ENCODE measurements at regions not wholly inside any gene's neighbourhood (a gene's known extent, or its start where the extent isn't known, plus 50 kb on each side); places are given as distances from the start of the nearest gene placed in this dataset.

DNA sequence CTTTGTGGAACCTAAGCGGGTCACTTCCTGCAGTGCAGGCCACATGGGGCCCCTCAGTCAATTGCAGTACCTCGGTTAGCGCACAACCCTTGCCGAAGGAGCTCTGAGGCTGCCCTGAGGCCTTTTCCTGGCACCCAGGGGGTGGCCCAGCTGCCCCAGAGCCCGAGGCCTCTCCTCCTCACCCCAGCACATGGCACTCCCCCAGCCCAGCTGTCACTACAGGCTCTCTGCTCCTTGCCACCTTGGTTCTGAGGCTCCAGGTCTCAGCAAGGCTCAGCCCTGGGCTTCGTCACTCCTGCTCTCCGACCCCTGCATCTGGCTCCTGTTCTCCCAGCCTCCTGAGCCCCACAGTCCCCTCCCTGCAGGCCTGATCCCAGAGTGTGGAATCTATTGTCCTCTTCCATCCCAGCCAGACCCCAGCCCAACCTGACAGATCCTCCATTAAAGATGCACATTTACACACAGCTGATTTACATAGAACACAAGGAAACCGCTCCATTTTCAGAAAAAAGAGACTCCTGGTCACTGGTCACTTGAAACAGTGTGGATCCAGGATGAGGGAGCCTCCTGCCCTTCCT is 192.8 kb upstream of the POU3F1 start:
- TF ChIP-seq POLR2A (IDR thresholded peaks at IDR 0.05; ENCODE audit: borderline replicate concordance, extremely low read depth, insufficient read depth, insufficient read length) (no peak), SIN3A (IDR thresholded peaks at IDR 0.05; ENCODE audit: low read depth) (no peak), POLR2AphosphoS5 (IDR thresholded peaks at IDR 0.05; ENCODE audit: low read depth, low read length) (no peak), YY1 (IDR thresholded peaks at IDR 0.05; ENCODE audit: extremely low read depth, insufficient replicate concordance, low read depth, low read length) (no peak), CEBPB (IDR thresholded peaks at IDR 0.05; ENCODE audit: low read depth) (no peak), SP1 (IDR thresholded peaks at IDR 0.05; ENCODE audit: low read depth) (no peak), EZH2 (IDR thresholded peaks at IDR 0.05) (no peak)
- TF ChIP-seq, protein P1, sequence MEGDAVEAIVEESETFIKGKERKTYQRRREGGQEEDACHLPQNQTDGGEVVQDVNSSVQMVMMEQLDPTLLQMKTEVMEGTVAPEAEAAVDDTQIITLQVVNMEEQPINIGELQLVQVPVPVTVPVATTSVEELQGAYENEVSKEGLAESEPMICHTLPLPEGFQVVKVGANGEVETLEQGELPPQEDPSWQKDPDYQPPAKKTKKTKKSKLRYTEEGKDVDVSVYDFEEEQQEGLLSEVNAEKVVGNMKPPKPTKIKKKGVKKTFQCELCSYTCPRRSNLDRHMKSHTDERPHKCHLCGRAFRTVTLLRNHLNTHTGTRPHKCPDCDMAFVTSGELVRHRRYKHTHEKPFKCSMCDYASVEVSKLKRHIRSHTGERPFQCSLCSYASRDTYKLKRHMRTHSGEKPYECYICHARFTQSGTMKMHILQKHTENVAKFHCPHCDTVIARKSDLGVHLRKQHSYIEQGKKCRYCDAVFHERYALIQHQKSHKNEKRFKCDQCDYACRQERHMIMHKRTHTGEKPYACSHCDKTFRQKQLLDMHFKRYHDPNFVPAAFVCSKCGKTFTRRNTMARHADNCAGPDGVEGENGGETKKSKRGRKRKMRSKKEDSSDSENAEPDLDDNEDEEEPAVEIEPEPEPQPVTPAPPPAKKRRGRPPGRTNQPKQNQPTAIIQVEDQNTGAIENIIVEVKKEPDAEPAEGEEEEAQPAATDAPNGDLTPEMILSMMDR (IDR thresholded peaks at IDR 0.05 in 2 of 3, conservative IDR thresholded peaks at IDR 0.05 in 1 of 3; ENCODE audit: borderline replicate concordance in 1 of 3, insufficient read depth in 1 of 3, low read depth in 2 of 3, low read length in 2 of 3): no peak
- TF ChIP-seq, protein P2, sequence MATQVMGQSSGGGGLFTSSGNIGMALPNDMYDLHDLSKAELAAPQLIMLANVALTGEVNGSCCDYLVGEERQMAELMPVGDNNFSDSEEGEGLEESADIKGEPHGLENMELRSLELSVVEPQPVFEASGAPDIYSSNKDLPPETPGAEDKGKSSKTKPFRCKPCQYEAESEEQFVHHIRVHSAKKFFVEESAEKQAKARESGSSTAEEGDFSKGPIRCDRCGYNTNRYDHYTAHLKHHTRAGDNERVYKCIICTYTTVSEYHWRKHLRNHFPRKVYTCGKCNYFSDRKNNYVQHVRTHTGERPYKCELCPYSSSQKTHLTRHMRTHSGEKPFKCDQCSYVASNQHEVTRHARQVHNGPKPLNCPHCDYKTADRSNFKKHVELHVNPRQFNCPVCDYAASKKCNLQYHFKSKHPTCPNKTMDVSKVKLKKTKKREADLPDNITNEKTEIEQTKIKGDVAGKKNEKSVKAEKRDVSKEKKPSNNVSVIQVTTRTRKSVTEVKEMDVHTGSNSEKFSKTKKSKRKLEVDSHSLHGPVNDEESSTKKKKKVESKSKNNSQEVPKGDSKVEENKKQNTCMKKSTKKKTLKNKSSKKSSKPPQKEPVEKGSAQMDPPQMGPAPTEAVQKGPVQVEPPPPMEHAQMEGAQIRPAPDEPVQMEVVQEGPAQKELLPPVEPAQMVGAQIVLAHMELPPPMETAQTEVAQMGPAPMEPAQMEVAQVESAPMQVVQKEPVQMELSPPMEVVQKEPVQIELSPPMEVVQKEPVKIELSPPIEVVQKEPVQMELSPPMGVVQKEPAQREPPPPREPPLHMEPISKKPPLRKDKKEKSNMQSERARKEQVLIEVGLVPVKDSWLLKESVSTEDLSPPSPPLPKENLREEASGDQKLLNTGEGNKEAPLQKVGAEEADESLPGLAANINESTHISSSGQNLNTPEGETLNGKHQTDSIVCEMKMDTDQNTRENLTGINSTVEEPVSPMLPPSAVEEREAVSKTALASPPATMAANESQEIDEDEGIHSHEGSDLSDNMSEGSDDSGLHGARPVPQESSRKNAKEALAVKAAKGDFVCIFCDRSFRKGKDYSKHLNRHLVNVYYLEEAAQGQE (IDR thresholded peaks at IDR 0.05; ENCODE audit: low read depth): no peak
